Spleen (tissue), 11 donors: ENCODE measurements at regions not wholly inside any gene's neighbourhood (a gene's known extent, or its start where the extent isn't known, plus 50 kb on each side); places are given as distances from the start of the nearest gene placed in this dataset.

Experiments used
- DNase-seq: peaks from one replicate; pipeline ENCODE4 v3.0.0-alpha.2; 2020
- H3K27ac ChIP-seq, 8 donors: fragments of 200-600 bp; sonication (generic) in 7 of 8; 1 replicate in 4 of 8; 2 replicates in 4 of 8; pipeline versions ENCODE4 v1.5.0 to v1.8.0; 2016 to 2021; ENCODE audit warnings: inconsistent platforms in 4 of 8, mild to moderate bottlenecking in 4 of 8, moderate library complexity in 1 of 8
- H3K27me3 ChIP-seq, 7 donors: fragments of 200-600 bp; sonication (generic) in 6 of 7; replicated peaks in 1 of 7; 1 replicate in 4 of 7; 2 replicates in 3 of 7; pipeline versions ENCODE4 v1.5.0 to v1.8.0; 2016 to 2021; ENCODE audit warnings: inconsistent platforms in 3 of 7, mild to moderate bottlenecking in 1 of 7
- H3K36me3 ChIP-seq, 6 donors: fragments of 200-600 bp; sonication (generic) in 5 of 6; 1 replicate in 4 of 6; 2 replicates in 2 of 6; pipeline versions ENCODE4 v1.5.0 to v1.8.0; 2016 to 2021; ENCODE audit warnings: inconsistent platforms in 2 of 6
- H3K4me1 ChIP-seq, 6 donors: fragments of 200-600 bp; sonication (generic) in 5 of 6; 1 replicate in 3 of 6; 2 replicates in 3 of 6; pipeline versions ENCODE4 v1.5.0 to v1.8.0; 2016 to 2021; ENCODE audit warnings: inconsistent platforms in 3 of 6
- H3K4me3 ChIP-seq, 8 donors: fragments of 200-600 bp; sonication (generic) in 7 of 8; 1 replicate in 4 of 8; 2 replicates in 4 of 8; pipeline versions ENCODE4 v1.5.0 to v1.8.0; 2016 to 2021; ENCODE audit warnings: inconsistent platforms in 4 of 8, mild to moderate bottlenecking in 4 of 8, moderate library complexity in 2 of 8
- H3K9me3 ChIP-seq, 8 donors: fragments of 200-600 bp; sonication (generic) in 7 of 8; 1 replicate in 4 of 8; 2 replicates in 4 of 8; pipeline versions ENCODE4 v1.5.0 to v1.8.0; 2016 to 2021; ENCODE audit warnings: inconsistent platforms in 4 of 8
- CTCF ChIP-seq, 11 experiments: fragments of 200-600 bp in 7 of 11; fragments of 450-650 bp in 4 of 11; sonication (generic) in 4 of 11; IDR thresholded peaks in 8 of 11; conservative IDR thresholded peaks in 3 of 11; 1 replicate in 7 of 11; 2 replicates in 4 of 11; pipeline versions ENCODE4 v1.4.0 to v1.8.0; 2016 to 2021; ENCODE audit warnings: antibody characterized with exemption in 11 of 11, inconsistent platforms in 4 of 11, mild to moderate bottlenecking in 1 of 11
- POLR2A ChIP-seq, 3 donors: fragments of 450-650 bp; IDR thresholded peaks; one replicate each; pipeline ENCODE4 v1.5.1; 2017; ENCODE audit warnings: antibody characterized with exemption in 3 of 3, mild to moderate bottlenecking in 1 of 3
- POLR2AphosphoS5 ChIP-seq, 3 donors: sonication (generic); formaldehyde crosslinking; IDR thresholded peaks; one replicate each; pipeline ENCODE4 v1.5.1; 2017; ENCODE audit warnings: antibody characterized with exemption in 3 of 3
- WGBS, 5 donors: extraction: QIAGEN DNeasy Blood & Tissue Kit in 3 of 5; methylation state at CpG; one replicate each; pipeline versions ENCODE4 v1.1.5 to v1.1.7; 2013 to 2018; 5-methylcytosine and 5-hydroxymethylcytosine counted together
- intact Hi-C: fragments of 100-400 bp; cut with DNase I; formaldehyde crosslinking; loops from one replicate; pipeline ENCODE4 v1.15.0; 2023; ENCODE audit warnings: low total_unique reads
- donor health status: healthy with polysubstance abuse.
- donor health status: DM: no; HTN: no; CAD: no; lungs with moderate emphysema.
- donor health status: DM: no; HTN: no; CAD: no.
- donor health status: Bipolar disorder and iron deficiency.
- donor health status: healthy.
- donor health status: DM: no; HTN: no; CAD: no.
- donor health status: DM: yes; HTN: yes; CAD: no.

GRCh38 chr3:70409018-70409417, 96.6 kb upstream of the MDFIC2 start:
- H3K27ac ChIP-seq, result no peak overlapping the region
- peaks cover 0 to 9% (median 0%) of the 10 kb centered on the region in 8 donors for H3K9me3 ChIP-seq
- H3K36me3 ChIP-seq, result no peaks in the 10 kb centered on the region
- intact Hi-C loops, result no loop called here
- H3K4me1 ChIP-seq, result no peaks in the 10 kb centered on the region
- no peak overlapping the region for H3K4me3 ChIP-seq
- no peaks in the 10 kb centered on the region for H3K27me3 ChIP-seq
- TF ChIP-seq POLR2AphosphoS5 (IDR thresholded peaks at IDR 0.05) (no peak), CTCF (IDR thresholded peaks at IDR 0.05 in 8 of 11, conservative IDR thresholded peaks at IDR 0.05 in 3 of 11) (no peak), POLR2A (IDR thresholded peaks at IDR 0.05) (no peak)
- no peak for DNase-seq
- 74 to 92% (median 80%) methylated on average over 2 of the region's 2 CpGs for WGBS, 5 donors

- Histone ChIP-seq H3K4me3 (no peak overlapping the region), H3K36me3 (no peaks in the 10 kb centered on the region), H3K4me1 (no peaks in the 10 kb centered on the region), H3K27ac (no peak overlapping the region), H3K27me3 (no peaks in the 10 kb centered on the region), H3K9me3 (no peaks in the 10 kb centered on the region)
- intact Hi-C loops, result no loop called here
- 52 to 64% (median 57%) methylated on average over 3 of the region's 3 CpGs for WGBS, 5 donors
- TF ChIP-seq POLR2AphosphoS5 (IDR thresholded peaks at IDR 0.05), result no peak
- TF ChIP-seq POLR2A (IDR thresholded peaks at IDR 0.05), result no peak
- TF ChIP-seq CTCF (IDR thresholded peaks at IDR 0.05 in 8 of 11, conservative IDR thresholded peaks at IDR 0.05 in 3 of 11), result no peak
- no peak for DNase-seq
Measured at GRCh38 chr3:70400194-70400593, 87.8 kb upstream of the MDFIC2 start.

GRCh38 chr3:70393881-70394612, 81.6 kb upstream of the MDFIC2 start:
- DNase-seq, result no peak
- no peaks in the 10 kb centered on the region for H3K36me3 ChIP-seq
- no peak for TF ChIP-seq POLR2AphosphoS5 (IDR thresholded peaks at IDR 0.05)
- WGBS, 5 donors, result 81 to 94% (median 87%) methylated on average over 11 of the region's 11 CpGs
- intact Hi-C loops, result no loop called here
- H3K27me3 ChIP-seq, result no peaks in the 10 kb centered on the region
- no peak overlapping the region for H3K27ac ChIP-seq
- H3K4me3 ChIP-seq, result no peak overlapping the region
- H3K4me1 ChIP-seq, result no peaks in the 10 kb centered on the region
- peaks cover 0 to 4% (median under 1%) of the 10 kb centered on the region in 8 donors for H3K9me3 ChIP-seq

GRCh38 chr3:70392227-70392626, 79.8 kb upstream of the MDFIC2 start:
- Histone ChIP-seq H3K27ac (no peak overlapping the region), H3K9me3 (peaks cover 0 to 7% (median 2%) of the 10 kb centered on the region in 8 donors), H3K4me3 (no peak overlapping the region), H3K4me1 (no peaks in the 10 kb centered on the region), H3K27me3 (no peaks in the 10 kb centered on the region), H3K36me3 (no peaks in the 10 kb centered on the region)
- intact Hi-C loops, result no loop called here
- DNase-seq, result no peak
- TF ChIP-seq POLR2AphosphoS5 (IDR thresholded peaks at IDR 0.05), result no peak
- no peak for TF ChIP-seq POLR2A (IDR thresholded peaks at IDR 0.05)
- no peak for TF ChIP-seq CTCF (IDR thresholded peaks at IDR 0.05 in 8 of 11, conservative IDR thresholded peaks at IDR 0.05 in 3 of 11)
- WGBS, 5 donors, result 21 to 40% (median 31%) methylated on average over 1 of the region's 1 CpG
